LNCaP clone FGC (cell line): ENCODE measurements at regions not wholly inside any gene's neighbourhood (a gene's known extent, or its start where the extent isn't known, plus 50 kb on each side); places are given as distances from the start of the nearest gene placed in this dataset.

ENCODE experiments used
- DNase-seq: peaks from one replicate; pipeline ENCODE4 v3.0.0-alpha.2; 2011; ENCODE audit warnings: low read depth
- H3K4me3 ChIP-seq: 2 replicates; pipeline ENCODE4 v1.5.1; 2011; ENCODE audit warnings: mild to moderate bottlenecking, low read depth, low read length, control low read depth
- CTCF ChIP-seq: IDR thresholded peaks from 2 replicates; pipeline ENCODE4 v1.5.1; 2012; ENCODE audit warnings: mild to moderate bottlenecking; ENCODE audit not compliant: control insufficient read depth, insufficient read depth; ENCODE audit errors: extremely low read depth

DNA sequence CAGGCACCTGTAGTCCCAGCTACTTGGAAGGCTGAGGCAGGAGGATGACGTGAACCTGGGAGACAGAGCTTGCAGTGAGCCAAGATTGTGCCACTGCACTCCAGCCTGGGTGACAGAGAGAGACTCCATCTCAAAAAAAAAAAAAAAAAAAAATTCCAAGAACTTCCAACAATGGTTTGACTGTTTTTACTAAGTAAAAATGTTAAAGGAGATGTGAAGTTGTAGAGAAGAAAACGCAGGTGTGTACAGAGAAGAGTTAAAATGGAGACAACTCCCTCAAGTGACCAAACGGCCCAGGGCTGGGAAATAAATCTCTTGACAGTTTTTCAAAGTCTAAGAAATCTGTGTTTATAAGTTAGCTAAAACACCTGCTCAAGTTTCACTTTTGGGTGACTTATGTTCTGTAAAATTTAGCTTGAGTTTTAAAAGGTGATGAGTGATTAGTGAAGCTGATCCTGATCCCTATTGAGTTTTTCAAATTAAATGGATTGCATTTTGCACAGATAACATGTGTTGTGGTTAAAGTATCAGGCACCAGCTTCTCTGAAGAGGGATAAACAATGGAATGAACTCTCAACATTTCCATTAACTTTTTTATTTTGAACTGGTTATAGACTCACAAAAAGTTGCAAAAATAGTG is 255.2 kb upstream of the CD180 start:
- no peak for DNase-seq
- no peak for TF ChIP-seq CTCF
- no peak overlapping the region for H3K4me3 ChIP-seq

- DNase-seq: no peak
- no peak overlapping the region for H3K4me3 ChIP-seq
- TF ChIP-seq CTCF: no peak
Measured at GRCh38 chr5:67447732-67448131, 251.1 kb upstream of the CD180 start.

DNA sequence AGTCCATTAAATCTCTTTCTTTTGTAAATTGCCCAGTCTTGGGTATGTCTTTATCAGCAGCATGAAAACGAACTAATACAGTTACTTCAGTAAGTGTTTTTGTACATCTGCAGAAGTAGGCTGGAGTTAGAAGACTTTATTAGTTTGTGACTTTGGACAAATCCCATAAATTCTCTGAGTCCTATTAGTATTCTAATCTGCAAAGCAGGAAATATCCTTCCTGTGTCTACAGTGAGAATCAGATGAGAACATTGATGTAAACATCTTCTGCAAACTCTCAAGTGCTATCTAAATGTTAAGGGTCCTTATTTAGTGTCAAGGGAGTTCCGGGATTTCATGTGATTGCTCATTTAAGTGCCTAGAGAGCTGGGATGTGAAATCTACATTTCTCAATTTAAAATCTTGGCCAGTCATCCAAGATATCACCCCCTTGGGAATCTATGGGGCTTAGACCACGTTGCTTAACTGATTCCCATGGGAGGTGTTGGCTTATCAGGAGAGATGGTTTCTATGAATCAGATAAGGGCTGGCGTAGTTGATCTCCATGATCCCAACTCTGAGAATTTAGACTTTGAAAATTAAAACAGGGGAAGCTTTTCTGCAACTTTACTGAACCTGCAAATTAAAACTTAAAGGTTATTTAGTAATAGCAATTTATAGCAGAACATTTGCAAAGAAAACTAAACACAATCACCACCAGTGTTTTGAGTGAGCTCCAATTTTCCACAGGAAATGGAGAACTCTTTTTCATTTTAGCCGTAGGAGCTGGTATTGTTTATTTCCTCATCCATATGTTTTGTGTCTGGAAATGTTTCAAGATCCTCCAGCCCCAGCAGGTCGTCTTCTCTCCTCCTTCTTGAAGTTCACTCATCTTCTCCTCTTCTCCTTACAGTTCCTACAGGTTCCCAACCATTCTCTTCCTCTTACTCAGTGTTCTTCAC is 241.6 kb upstream of the CD180 start:
- no peak overlapping the region for H3K4me3 ChIP-seq
- peak; percentile 21 for DNase-seq
- TF ChIP-seq CTCF: no peak

DNA sequence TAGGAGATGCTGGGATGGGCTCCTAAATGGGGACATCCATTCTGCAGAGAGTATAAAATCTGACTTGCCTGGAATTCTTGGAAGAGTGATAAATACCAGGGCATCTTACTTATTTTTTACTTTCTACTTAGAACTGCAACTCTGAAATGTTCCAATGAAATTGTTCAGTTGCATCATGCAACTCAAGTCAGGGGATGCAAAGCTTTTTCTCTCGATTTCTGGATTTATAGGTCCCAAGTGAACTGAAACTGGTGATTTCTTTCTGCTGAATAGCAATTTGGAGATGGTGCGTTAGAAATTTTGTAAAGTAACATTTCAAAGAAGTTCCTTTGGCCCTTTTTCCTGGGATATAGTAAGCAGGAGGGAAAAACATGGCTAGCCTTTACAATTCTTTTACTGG is 238.4 kb upstream of the CD180 start:
- no peak for DNase-seq
- H3K4me3 ChIP-seq: no peak overlapping the region
- no peak for TF ChIP-seq CTCF

GRCh38 chr5:67434466-67434865 is 237.9 kb upstream of the CD180 start:
- TF ChIP-seq CTCF: no peak

DNA sequence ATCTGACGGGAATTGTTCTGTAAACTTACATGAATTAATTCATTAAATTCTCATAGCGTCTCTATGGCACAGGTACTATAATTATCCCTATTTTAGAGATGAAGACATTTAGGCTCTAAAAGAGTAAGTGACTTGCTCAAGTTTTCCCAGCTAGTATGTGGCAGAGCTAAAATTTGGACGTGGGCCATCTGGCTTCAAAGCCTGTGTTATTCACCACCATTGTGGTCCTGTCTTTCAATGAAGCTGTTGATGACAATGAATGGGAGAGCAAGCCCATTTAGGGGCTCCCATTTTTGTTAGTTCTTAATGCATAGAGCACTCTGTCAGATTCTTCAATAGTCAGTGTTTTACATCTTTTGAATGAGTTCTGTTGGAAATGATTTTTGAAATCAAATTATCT is 236.0 kb upstream of the CD180 start:
- no peak for TF ChIP-seq CTCF
- H3K4me3 ChIP-seq: no peak overlapping the region

More at GRCh38 chr5:67434466-67434865, 237.9 kb upstream of the CD180 start:
- no peak for DNase-seq
- no peak overlapping the region for H3K4me3 ChIP-seq

More for the DNA sequence above, 236.0 kb upstream of the CD180 start:
- DNase-seq: no peak
